ENCODE measurements at regions not wholly inside any gene's neighbourhood (a gene's known extent, or its start where the extent isn't known, plus 50 kb on each side); places are given as distances from the start of the nearest gene placed in this dataset.

GRCh38 chr22:49326558-49326957, 501.1 kb downstream of the BRD1 start:
- CTCF ChIA-PET (ENCODE audit: low intra/inter-chr PET ratio, low total read pairs): no interaction called here
- FAIRE-seq (no peak), ATAC-seq (no peak), DNase-seq (ENCODE audit: low spot score) (no peak)
- POLR2A ChIA-PET: no interaction called here
- no peak overlapping the region for H3K4me2 ChIP-seq (ENCODE audit: low read depth, low read length)
- TF ChIP-seq ARNTL (CRISPR knock-in tag; IDR thresholded peaks at IDR 0.05) (no peak), ELF4 (CRISPR knock-in tag; IDR thresholded peaks at IDR 0.05; ENCODE audit: borderline replicate concordance) (no peak), HNF4A (CRISPR knock-in tag; IDR thresholded peaks at IDR 0.05) (no peak), SP5 (CRISPR knock-in tag; IDR thresholded peaks at IDR 0.05; ENCODE audit: borderline replicate concordance, low read depth) (no peak), NCOA1 (CRISPR knock-in tag; IDR thresholded peaks at IDR 0.05) (no peak), AFF4 (CRISPR knock-in tag; IDR thresholded peaks at IDR 0.05) (no peak)
- peaks cover 3 to 49% of the 10 kb centered on the region in 2 experiments; a peak in 4 of 5 replicates for H3K27me3 ChIP-seq (ENCODE audit: control insufficient read depth in 1 of 2, insufficient read depth in 2 of 2, low read length in 2 of 2)
- 31% methylated on average over 5 of the region's 5 CpGs for WGBS (ENCODE audit: low lambda C conversion rate)
- H3K27ac ChIP-seq (ENCODE audit: extremely low read length, insufficient read depth, low read length): no peak overlapping the region
- H3K9ac ChIP-seq (ENCODE audit: insufficient read depth, low read depth, low read length): no peak overlapping the region
- H3K4me1 ChIP-seq (ENCODE audit: insufficient read depth, low read length): no peaks in the 10 kb centered on the region
- H3K9me3 ChIP-seq (ENCODE audit: low read length): peaks cover 10% of the 10 kb centered on the region; the same call in 1 of the 2 replicates
- H4K20me1 ChIP-seq (ENCODE audit: insufficient read depth, low read length): no peaks in the 10 kb centered on the region
- intact Hi-C loops (cut with micrococcal nuclease; ENCODE audit: unreplicated experiment): no loop called here
- in situ Hi-C loops (cut with HindIII; ENCODE audit: extremely low pct_ligation_motif_present, low pct_unique_long_range_greater_than_20kb): no loop called here
- BruUV-seq (replicated peaks): no TSS peak
- H3K36me3 ChIP-seq (replicated peaks in 1 of 2; ENCODE audit: control insufficient read depth in 1 of 2, insufficient read depth in 2 of 2, low read length in 2 of 2): no peaks in the 10 kb centered on the region
- H2AFZ ChIP-seq (ENCODE audit: low read length): no peak overlapping the region
- H3K79me2 ChIP-seq (ENCODE audit: insufficient read depth, low read length): no peaks in the 10 kb centered on the region
- no peak overlapping the region for H3K4me3 ChIP-seq (replicated peaks in 1 of 3; ENCODE audit: insufficient read depth in 1 of 3, low read depth in 2 of 3, low read length in 3 of 3)

All from HepG2 (cell line).